Fibroblast of lung (primary cell): ENCODE measurements at regions not wholly inside any gene's neighbourhood (a gene's known extent, or its start where the extent isn't known, plus 50 kb on each side); places are given as distances from the start of the nearest gene placed in this dataset.

Source experiments
- DNase-seq, 2 donors: peaks; one replicate each; pipeline versions ENCODE4 v3.0.0 to v3.0.0-alpha.2; 2010; ENCODE audit warnings: low read depth in 2 of 2
- H2AFZ ChIP-seq: 2 replicates; pipeline ENCODE4 v1.5.1; 2012; ENCODE audit warnings: low read length, control low read depth, inconsistent platforms
- H3K27ac ChIP-seq: 2 replicates; pipeline ENCODE4 v1.5.1; 2011; ENCODE audit warnings: low read length, control low read depth; ENCODE audit not compliant: insufficient read depth
- H3K27me3 ChIP-seq: 2 replicates; pipeline ENCODE4 v1.5.1; 2011; ENCODE audit warnings: mild to moderate bottlenecking, low read length; ENCODE audit not compliant: control insufficient read depth, insufficient read depth
- H3K36me3 ChIP-seq: 2 replicates; pipeline ENCODE4 v1.5.1; 2011; ENCODE audit warnings: low read length; ENCODE audit not compliant: control insufficient read depth, insufficient read depth
- H3K4me1 ChIP-seq: 2 replicates; pipeline ENCODE4 v1.5.1; 2011; ENCODE audit warnings: low read length; ENCODE audit not compliant: control insufficient read depth, insufficient read depth; ENCODE audit errors: extremely low read depth
- H3K4me2 ChIP-seq: 2 replicates; pipeline ENCODE4 v1.5.1; 2011; ENCODE audit warnings: low read length, control low read depth; ENCODE audit not compliant: insufficient read depth; ENCODE audit errors: extremely low read depth
- H3K4me3 ChIP-seq, 4 experiments: fragments of 200-600 bp in 1 of 4; sonication (generic) in 1 of 4; replicated peaks in 1 of 4; 2 replicates each; pipeline ENCODE4 v1.5.1; 2011 to 2016; ENCODE audit warnings: low read length in 4 of 4, low read depth in 3 of 4, mild to moderate bottlenecking in 3 of 4, control low read depth in 2 of 4, inconsistent platforms in 1 of 4, mixed read lengths in 1 of 4; ENCODE audit not compliant: insufficient read depth in 1 of 4; ENCODE audit errors: control extremely low read depth in 1 of 4
- H3K79me2 ChIP-seq: 2 replicates; pipeline ENCODE4 v1.5.1; 2012; ENCODE audit warnings: mild to moderate bottlenecking, low read length, inconsistent platforms; ENCODE audit not compliant: control insufficient read depth, insufficient read depth
- H3K9ac ChIP-seq: 2 replicates; pipeline ENCODE4 v1.5.1; 2011; ENCODE audit warnings: mild to moderate bottlenecking, low read length, control low read depth; ENCODE audit not compliant: insufficient read depth
- H3K9me3 ChIP-seq: 2 replicates; pipeline ENCODE4 v1.5.1; 2012; ENCODE audit warnings: low read depth, low read length; ENCODE audit not compliant: control insufficient read depth, insufficient read depth
- H4K20me1 ChIP-seq: 2 replicates; pipeline ENCODE4 v1.5.1; 2011; ENCODE audit warnings: low read length; ENCODE audit not compliant: control insufficient read depth, insufficient read depth; ENCODE audit errors: extremely low read depth
- CTCF ChIP-seq, 2 donors: IDR thresholded peaks in 1 of 2; conservative IDR thresholded peaks in 1 of 2; 1 replicate in 1 of 2; 2 replicates in 1 of 2; pipeline ENCODE4 v1.5.1; 2011 to 2012; ENCODE audit warnings: low read length in 2 of 2, control low read depth in 1 of 2, inconsistent platforms in 1 of 2, low read depth in 1 of 2, mild to moderate bottlenecking in 1 of 2
- EZH2 ChIP-seq: IDR thresholded peaks from 2 replicates; pipeline ENCODE4 v1.5.1; 2012; ENCODE audit warnings: low read length, control low read depth, mild to moderate bottlenecking; ENCODE audit errors: missing control alignments

- Histone ChIP-seq H3K4me3 (no peak overlapping the region), H3K27me3 (no peaks in the 10 kb centered on the region), H3K9ac (no peak overlapping the region), H3K36me3 (no peaks in the 10 kb centered on the region), H2AFZ (no peak overlapping the region), H3K79me2 (no peaks in the 10 kb centered on the region), H3K27ac (no peak overlapping the region), H4K20me1 (no peaks in the 10 kb centered on the region), H3K4me1 (no peaks in the 10 kb centered on the region), H3K9me3 (no peaks in the 10 kb centered on the region), H3K4me2 (no peak overlapping the region)
- DNase-seq = no peak
- TF ChIP-seq EZH2 = no peak
- TF ChIP-seq CTCF (conservative IDR thresholded peaks at IDR 0.05 in 1 of 2, IDR thresholded peaks at IDR 0.05 in 1 of 2; ENCODE audit: low read depth in 1 of 2, low read length in 2 of 2) = no peak
Observed at GRCh38 chr3:5572168-5572567, 384.7 kb downstream of the EDEM1 start.

GRCh38 chr3:5576277-5577011, 388.9 kb downstream of the EDEM1 start:
- H3K4me2 ChIP-seq = no peak overlapping the region
- no peak overlapping the region for H3K27ac ChIP-seq
- H4K20me1 ChIP-seq = no peaks in the 10 kb centered on the region
- H2AFZ ChIP-seq = no peak overlapping the region
- no peak overlapping the region for H3K9ac ChIP-seq
- TF ChIP-seq EZH2 (no peak), CTCF (conservative IDR thresholded peaks at IDR 0.05 in 1 of 2, IDR thresholded peaks at IDR 0.05 in 1 of 2; ENCODE audit: low read depth in 1 of 2, low read length in 2 of 2) (no peak)
- no peaks in the 10 kb centered on the region for H3K4me1 ChIP-seq
- DNase-seq = no peak
- no peaks in the 10 kb centered on the region for H3K27me3 ChIP-seq
- no peaks in the 10 kb centered on the region for H3K79me2 ChIP-seq
- no peak overlapping the region for H3K4me3 ChIP-seq
- H3K9me3 ChIP-seq = no peaks in the 10 kb centered on the region
- no peaks in the 10 kb centered on the region for H3K36me3 ChIP-seq

- TF ChIP-seq EZH2 (no peak), CTCF (conservative IDR thresholded peaks at IDR 0.05 in 1 of 2, IDR thresholded peaks at IDR 0.05 in 1 of 2; ENCODE audit: low read depth in 1 of 2, low read length in 2 of 2) (no peak)
- Histone ChIP-seq H3K27ac (no peak overlapping the region), H3K9me3 (no peaks in the 10 kb centered on the region), H3K4me3 (no peak overlapping the region), H3K36me3 (no peaks in the 10 kb centered on the region), H3K4me2 (no peak overlapping the region), H3K9ac (no peak overlapping the region), H2AFZ (no peak overlapping the region), H3K79me2 (no peaks in the 10 kb centered on the region), H3K4me1 (no peaks in the 10 kb centered on the region), H4K20me1 (no peaks in the 10 kb centered on the region), H3K27me3 (no peaks in the 10 kb centered on the region)
- DNase-seq = no peak
Observed at GRCh38 chr3:5579139-5579602, 391.7 kb downstream of the EDEM1 start.
